IPS DF 6.9 (cell line): ENCODE measurements at regions not wholly inside any gene's neighbourhood (a gene's known extent, or its start where the extent isn't known, plus 50 kb on each side); places are given as distances from the start of the nearest gene placed in this dataset.
"Not testable (repeated sequence)": the region's sequence is repeated elsewhere in the genome, so short reads cannot be mapped to it uniquely, and the experiment has no call there.

ENCODE experiments used
- DNase-seq: peaks from one replicate; pipeline ENCODE4 v3.0.0-alpha.2; 2013; ENCODE audit warnings: low read depth, low spot score
- H3K27ac ChIP-seq: one replicate; pipeline ENCODE4 v1.5.1; 2013; ENCODE audit warnings: low read length, control low read depth
- H3K27me3 ChIP-seq: 2 replicates; pipeline ENCODE4 v1.6.1; 2013; ENCODE audit warnings: mild to moderate bottlenecking, low read length; ENCODE audit not compliant: control insufficient read depth, insufficient read depth
- H3K36me3 ChIP-seq: 2 replicates; pipeline ENCODE4 v1.6.1; 2013; ENCODE audit warnings: low read length; ENCODE audit not compliant: control insufficient read depth, insufficient read depth
- H3K4me1 ChIP-seq: 2 replicates; pipeline ENCODE4 v1.6.1; 2013; ENCODE audit warnings: low read length; ENCODE audit not compliant: control insufficient read depth, insufficient read depth
- H3K4me3 ChIP-seq: 2 replicates; pipeline ENCODE4 v1.5.1; 2013; ENCODE audit warnings: mild to moderate bottlenecking, low read length
- H3K9me3 ChIP-seq: 2 replicates; pipeline ENCODE4 v1.6.1; 2013; ENCODE audit warnings: low read length, inconsistent platforms; ENCODE audit not compliant: control insufficient read depth, insufficient read depth
- WGBS: extraction: QIAGEN DNeasy Blood & Tissue Kit; methylation state at CpG from one replicate; pipeline ENCODE4 v1.1.7; 2013; ENCODE audit warnings: mixed read lengths, missing lambda C conversion rate; ENCODE audit not compliant: insufficient read length, insufficient coverage; 5-methylcytosine and 5-hydroxymethylcytosine counted together

GRCh38 chr20:19048995-19049501 is 163.4 kb upstream of the SLC24A3 start:
- Histone ChIP-seq H3K27me3 (no peaks in the 10 kb centered on the region), H3K36me3 (no peaks in the 10 kb centered on the region), H3K4me1 (no peaks in the 10 kb centered on the region), H3K9me3 (no peaks in the 10 kb centered on the region), H3K4me3 (no peak overlapping the region), H3K27ac (no peak overlapping the region)
- no peak for DNase-seq
- no CpG with 5 or more reads among the region's 9 CpGs for WGBS

DNA sequence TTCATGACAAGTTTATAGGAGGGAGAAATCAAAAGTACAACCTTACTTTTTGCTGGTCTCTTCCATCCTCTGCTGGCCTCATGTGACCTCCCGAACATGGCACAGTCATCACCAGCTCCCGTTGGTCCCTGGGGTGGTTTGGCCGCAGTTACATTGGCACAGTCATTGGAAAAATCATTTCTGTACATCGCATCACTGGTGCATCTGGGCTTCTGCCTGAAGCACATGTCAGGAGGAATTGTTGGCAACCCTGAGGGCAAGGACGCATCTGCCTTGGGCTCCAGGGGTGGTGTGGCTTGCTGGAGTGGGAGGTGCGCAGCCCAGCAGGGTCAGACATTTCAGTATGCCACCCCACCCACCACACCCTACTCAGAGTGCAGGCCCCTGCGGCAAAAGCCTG is 162.9 kb upstream of the SLC24A3 start:
- H3K36me3 ChIP-seq: no peaks in the 10 kb centered on the region
- H3K27me3 ChIP-seq: no peaks in the 10 kb centered on the region
- no peak for DNase-seq
- no CpG with 5 or more reads among the region's 7 CpGs for WGBS
- no peak overlapping the region for H3K27ac ChIP-seq
- H3K9me3 ChIP-seq: no peaks in the 10 kb centered on the region
- H3K4me1 ChIP-seq: no peaks in the 10 kb centered on the region
- no peak overlapping the region for H3K4me3 ChIP-seq

- H3K4me1 ChIP-seq: no peaks in the 10 kb centered on the region
- no peak overlapping the region for H3K4me3 ChIP-seq
- WGBS: no CpG with 5 or more reads among the region's 3 CpGs
- H3K27me3 ChIP-seq: no peaks in the 10 kb centered on the region
- no peak for DNase-seq
- H3K27ac ChIP-seq: no peak overlapping the region
- no peaks in the 10 kb centered on the region for H3K9me3 ChIP-seq
- no peaks in the 10 kb centered on the region for H3K36me3 ChIP-seq
Observed at GRCh38 chr20:19056909-19057308, 155.5 kb upstream of the SLC24A3 start.

GRCh38 chr20:19064788-19065187 is 147.7 kb upstream of the SLC24A3 start:
- not testable (repeated sequence) for H3K27me3 ChIP-seq, H3K9me3 ChIP-seq, H3K27ac ChIP-seq, DNase-seq, H3K4me3 ChIP-seq, H3K4me1 ChIP-seq, H3K36me3 ChIP-seq
- no CpG with 5 or more reads among the region's 4 CpGs for WGBS

DNA sequence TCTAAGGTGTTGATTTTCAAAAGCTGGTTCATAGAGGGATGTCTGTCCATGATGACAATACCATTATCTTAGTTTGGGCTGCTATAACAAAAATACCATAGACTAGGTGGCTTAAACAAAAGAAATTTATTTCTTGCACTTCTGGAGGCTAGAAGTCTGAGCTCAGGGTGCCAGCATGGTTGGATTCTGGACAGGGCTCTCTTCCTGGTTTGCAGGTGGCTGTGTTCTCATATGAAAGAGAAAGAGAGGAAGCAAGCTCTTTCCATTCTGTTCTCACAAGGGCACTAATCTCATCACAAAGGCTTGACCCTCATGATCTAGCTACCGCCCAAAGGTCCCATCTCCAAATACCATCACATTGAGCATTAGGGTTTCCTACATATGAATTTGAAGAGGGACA is 144.5 kb upstream of the SLC24A3 start:
- Histone ChIP-seq H3K4me3 (no peak overlapping the region), H3K4me1 (no peaks in the 10 kb centered on the region), H3K36me3 (no peaks in the 10 kb centered on the region), H3K27me3 (no peaks in the 10 kb centered on the region), H3K27ac (no peak overlapping the region), H3K9me3 (peaks cover 2% of the 10 kb centered on the region; the same call in 1 of the 2 replicates)
- no CpG with 5 or more reads among the region's 1 CpG for WGBS
- no peak for DNase-seq

- Histone ChIP-seq H3K4me1 (no peaks in the 10 kb centered on the region), H3K9me3 (peaks cover 2% of the 10 kb centered on the region; the same call in 1 of the 2 replicates), H3K27me3 (no peaks in the 10 kb centered on the region), H3K36me3 (no peaks in the 10 kb centered on the region), H3K4me3 (no peak overlapping the region), H3K27ac (no peak overlapping the region)
- no CpG with 5 or more reads among the region's 6 CpGs for WGBS
- no peak for DNase-seq
Observed at GRCh38 chr20:19070026-19070425, 142.4 kb upstream of the SLC24A3 start.

- WGBS: no CpG with 5 or more reads among the region's 3 CpGs
- DNase-seq: no peak
Observed at GRCh38 chr20:19070681-19071445, 141.6 kb upstream of the SLC24A3 start.

DNA sequence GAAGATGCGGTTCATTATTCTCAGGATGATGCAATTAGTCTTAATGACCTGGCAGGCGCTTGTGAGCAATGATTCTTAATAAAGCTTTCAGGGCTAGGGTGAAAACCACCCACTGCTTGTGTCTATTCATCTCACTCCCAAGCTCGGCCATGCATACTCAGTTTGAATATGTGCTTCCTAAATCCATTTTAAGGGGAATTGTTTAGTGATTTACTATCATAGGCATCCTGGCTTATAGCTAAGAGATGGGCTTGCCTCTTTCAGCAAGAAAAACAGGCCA is 141.1 kb upstream of the SLC24A3 start:
- Histone ChIP-seq H3K4me3 (no peak overlapping the region), H3K4me1 (no peaks in the 10 kb centered on the region; the same call in 1 of the 2 replicates), H3K27me3 (no peaks in the 10 kb centered on the region), H3K9me3 (0 out of 2 replicates have a peak, but pooled peaks cover 2% of the 10 kb centered on the region), H3K36me3 (no peaks in the 10 kb centered on the region), H3K27ac (no peak overlapping the region)
- no CpG with 5 or more reads among the region's 3 CpGs for WGBS
- DNase-seq: no peak

More at GRCh38 chr20:19070681-19071445, 141.6 kb upstream of the SLC24A3 start:
- H3K4me1 ChIP-seq: no peaks in the 10 kb centered on the region; the same call in 1 of the 2 replicates
- no peak overlapping the region for H3K4me3 ChIP-seq
- H3K27me3 ChIP-seq: no peaks in the 10 kb centered on the region
- peaks cover 2% of the 10 kb centered on the region; the same call in 1 of the 2 replicates for H3K9me3 ChIP-seq
- H3K36me3 ChIP-seq: no peaks in the 10 kb centered on the region
- no peak overlapping the region for H3K27ac ChIP-seq

- no peak for DNase-seq
- Histone ChIP-seq H3K27ac (no peak overlapping the region), H3K4me1 (no peaks in the 10 kb centered on the region; the same call in 1 of the 2 replicates), H3K9me3 (0 out of 2 replicates have a peak, but pooled peaks cover 2% of the 10 kb centered on the region), H3K36me3 (no peaks in the 10 kb centered on the region), H3K27me3 (no peaks in the 10 kb centered on the region), H3K4me3 (no peak overlapping the region)
- WGBS: no CpG with 5 or more reads among the region's 2 CpGs
Observed at GRCh38 chr20:19071902-19072498, 140.4 kb upstream of the SLC24A3 start.

DNA sequence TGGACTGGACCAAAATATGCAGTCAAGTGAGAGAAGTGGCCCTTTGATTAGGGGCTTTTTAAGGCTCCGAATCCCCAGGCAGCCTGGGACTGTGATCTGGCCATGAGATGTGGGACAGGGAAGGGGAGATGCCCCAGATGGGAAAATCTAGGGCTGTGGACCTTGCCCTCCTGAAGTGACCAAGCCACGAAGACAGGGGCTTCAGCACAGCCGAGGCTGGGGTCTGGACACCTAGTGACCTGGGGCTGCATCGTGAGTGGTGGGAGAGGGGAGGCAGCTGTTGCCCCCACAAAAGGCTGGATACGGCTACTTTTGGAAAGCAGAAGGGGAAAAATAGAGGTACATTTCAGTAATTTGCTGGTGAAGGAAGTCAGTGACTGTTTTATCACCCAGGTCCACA is 139.5 kb upstream of the SLC24A3 start:
- no CpG with 5 or more reads among the region's 5 CpGs for WGBS

More for the DNA sequence above, 139.5 kb upstream of the SLC24A3 start:
- no peaks in the 10 kb centered on the region for H3K9me3 ChIP-seq
- DNase-seq: no peak
- no peaks in the 10 kb centered on the region for H3K36me3 ChIP-seq
- H3K27ac ChIP-seq: no peak overlapping the region
- no peak overlapping the region for H3K4me3 ChIP-seq
- H3K27me3 ChIP-seq: no peaks in the 10 kb centered on the region
- H3K4me1 ChIP-seq: no peaks in the 10 kb centered on the region; the same call in 1 of the 2 replicates
